22Rv1 (cell line): ENCODE measurements at regions not wholly inside any gene's neighbourhood (a gene's known extent, or its start where the extent isn't known, plus 50 kb on each side); places are given as distances from the start of the nearest gene placed in this dataset.

Experiments
- H3K27ac ChIP-seq: fragments of 450-650 bp; 2 replicates; pipeline ENCODE4 v1.5.1; 2017
- CTCF ChIP-seq: fragments of 450-650 bp; IDR thresholded peaks from 2 replicates; pipeline ENCODE4 v1.5.1; 2017; ENCODE audit warnings: mild to moderate bottlenecking
- ZFX ChIP-seq: fragments of 450-650 bp; IDR thresholded peaks from 2 replicates; pipeline ENCODE4 v1.6.1; 2017; ENCODE audit warnings: antibody characterized with exemption, borderline replicate concordance

GRCh38 chr13:60893801-60894200, 496.8 kb downstream of the TDRD3 start:
- H3K27ac ChIP-seq, result no peak overlapping the region
- no peak for TF ChIP-seq CTCF
- TF ChIP-seq ZFX, result no peak

GRCh38 chr13:60887711-60888110, 490.7 kb downstream of the TDRD3 start:
- no peak for TF ChIP-seq ZFX
- TF ChIP-seq CTCF, result no peak

GRCh38 chr13:60881507-60881906, 484.5 kb downstream of the TDRD3 start:
- no peak overlapping the region for H3K27ac ChIP-seq
- TF ChIP-seq ZFX, result no peak
- TF ChIP-seq CTCF, result no peak

More at GRCh38 chr13:60887711-60888110, 490.7 kb downstream of the TDRD3 start:
- H3K27ac ChIP-seq, result no peak overlapping the region

- H3K27ac ChIP-seq, result no peak overlapping the region
- no peak for TF ChIP-seq ZFX
- no peak for TF ChIP-seq CTCF
These were observed 476.1 kb downstream of the TDRD3 start for GRCh38 chr13:60873116-60873515.

- no peak overlapping the region for H3K27ac ChIP-seq
- no peak for TF ChIP-seq ZFX
- TF ChIP-seq CTCF, result no peak
These were observed 473.1 kb downstream of the TDRD3 start for GRCh38 chr13:60869941-60870613.

- TF ChIP-seq CTCF (no peak), ZFX (no peak)
- no peak overlapping the region for H3K27ac ChIP-seq
These were observed 472.2 kb downstream of the TDRD3 start for GRCh38 chr13:60869225-60869624.

GRCh38 chr13:60862036-60862435, 465.0 kb downstream of the TDRD3 start:
- H3K27ac ChIP-seq, result no peak overlapping the region
- no peak for TF ChIP-seq CTCF
- TF ChIP-seq ZFX, result no peak
